Fibroblast of the aortic adventitia (primary cell): ENCODE measurements at regions not wholly inside any gene's neighbourhood (a gene's known extent, or its start where the extent isn't known, plus 50 kb on each side); places are given as distances from the start of the nearest gene placed in this dataset.
A peak's percentile ranks its signal among the peaks of the same experiment; 100 is the strongest.

Experiments
- DNase-seq: peaks from one replicate; pipeline ENCODE4 v3.0.0-alpha.2; 2010; ENCODE audit warnings: low read depth
- H3K4me3 ChIP-seq: 2 replicates; pipeline ENCODE4 v1.5.1; 2011; ENCODE audit warnings: low read depth, mild to moderate bottlenecking, control low read depth, low read length, moderate library complexity
- TF ChIP-seq, protein P1 (sequence below): IDR thresholded peaks from 2 replicates; pipeline ENCODE4 v1.5.1; 2011; ENCODE audit warnings: mild to moderate bottlenecking, low read length, control low read depth, inconsistent platforms; ENCODE audit not compliant: insufficient read depth

GRCh38 chr12:67441736-67442346, 172.7 kb downstream of the CAND1 start:
- DNase-seq = peak; percentile 88
- H3K4me3 ChIP-seq = no peak overlapping the region
- TF ChIP-seq, protein P1, sequence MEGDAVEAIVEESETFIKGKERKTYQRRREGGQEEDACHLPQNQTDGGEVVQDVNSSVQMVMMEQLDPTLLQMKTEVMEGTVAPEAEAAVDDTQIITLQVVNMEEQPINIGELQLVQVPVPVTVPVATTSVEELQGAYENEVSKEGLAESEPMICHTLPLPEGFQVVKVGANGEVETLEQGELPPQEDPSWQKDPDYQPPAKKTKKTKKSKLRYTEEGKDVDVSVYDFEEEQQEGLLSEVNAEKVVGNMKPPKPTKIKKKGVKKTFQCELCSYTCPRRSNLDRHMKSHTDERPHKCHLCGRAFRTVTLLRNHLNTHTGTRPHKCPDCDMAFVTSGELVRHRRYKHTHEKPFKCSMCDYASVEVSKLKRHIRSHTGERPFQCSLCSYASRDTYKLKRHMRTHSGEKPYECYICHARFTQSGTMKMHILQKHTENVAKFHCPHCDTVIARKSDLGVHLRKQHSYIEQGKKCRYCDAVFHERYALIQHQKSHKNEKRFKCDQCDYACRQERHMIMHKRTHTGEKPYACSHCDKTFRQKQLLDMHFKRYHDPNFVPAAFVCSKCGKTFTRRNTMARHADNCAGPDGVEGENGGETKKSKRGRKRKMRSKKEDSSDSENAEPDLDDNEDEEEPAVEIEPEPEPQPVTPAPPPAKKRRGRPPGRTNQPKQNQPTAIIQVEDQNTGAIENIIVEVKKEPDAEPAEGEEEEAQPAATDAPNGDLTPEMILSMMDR = peak; percentile 85

DNA sequence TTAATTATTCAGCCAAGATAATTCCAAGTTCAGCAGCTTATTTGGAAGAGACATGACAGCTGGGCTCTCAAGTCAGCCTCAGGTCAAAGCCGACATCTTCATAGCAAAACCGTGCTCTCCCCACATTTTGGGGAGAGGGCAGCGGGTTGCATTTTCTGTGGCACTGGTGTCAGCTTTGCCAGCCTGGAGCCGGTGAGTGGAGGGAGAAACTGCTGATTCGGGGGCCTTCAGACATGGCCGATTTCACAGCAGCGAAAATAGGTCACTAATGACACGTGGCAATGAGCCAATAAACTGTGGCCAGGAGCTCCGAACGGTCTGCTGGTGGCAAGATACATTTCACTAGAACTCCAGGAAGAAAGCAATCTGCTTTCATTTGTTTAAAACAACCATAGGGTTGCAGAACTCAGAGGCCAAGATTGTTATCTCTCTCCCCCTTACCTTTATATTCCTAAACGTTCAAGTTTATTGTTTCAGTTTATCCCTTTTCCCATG, 173.2 kb downstream of the CAND1 start:
- TF ChIP-seq, protein P1 = no peak
- no peak overlapping the region for H3K4me3 ChIP-seq

GRCh38 chr12:67442896-67443295, 173.7 kb downstream of the CAND1 start:
- DNase-seq = no peak
- TF ChIP-seq, protein P1 = no peak
- no peak overlapping the region for H3K4me3 ChIP-seq

More for the DNA sequence above, 173.2 kb downstream of the CAND1 start:
- no peak for DNase-seq

DNA sequence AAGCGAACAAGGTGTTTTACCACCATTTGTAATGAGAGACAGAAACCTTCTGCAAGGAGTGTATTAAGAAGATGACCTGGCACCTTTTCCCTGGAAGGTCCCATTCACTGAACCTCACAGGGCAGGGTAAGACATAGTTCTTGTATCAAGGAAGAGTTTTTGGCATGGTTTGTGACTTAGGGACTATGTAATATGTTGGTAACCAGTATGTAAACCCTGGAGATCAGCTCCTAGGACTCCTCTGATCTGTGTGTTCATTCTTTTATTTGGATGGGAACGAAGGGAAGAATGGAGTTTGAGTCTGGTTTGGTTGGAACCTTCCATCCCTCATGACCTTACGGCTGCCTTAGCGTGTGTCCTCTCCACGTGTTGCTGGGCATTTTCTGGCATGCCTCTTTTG, 175.4 kb downstream of the CAND1 start:
- TF ChIP-seq, protein P1 = no peak
- no peak overlapping the region for H3K4me3 ChIP-seq
- DNase-seq = no peak

DNA sequence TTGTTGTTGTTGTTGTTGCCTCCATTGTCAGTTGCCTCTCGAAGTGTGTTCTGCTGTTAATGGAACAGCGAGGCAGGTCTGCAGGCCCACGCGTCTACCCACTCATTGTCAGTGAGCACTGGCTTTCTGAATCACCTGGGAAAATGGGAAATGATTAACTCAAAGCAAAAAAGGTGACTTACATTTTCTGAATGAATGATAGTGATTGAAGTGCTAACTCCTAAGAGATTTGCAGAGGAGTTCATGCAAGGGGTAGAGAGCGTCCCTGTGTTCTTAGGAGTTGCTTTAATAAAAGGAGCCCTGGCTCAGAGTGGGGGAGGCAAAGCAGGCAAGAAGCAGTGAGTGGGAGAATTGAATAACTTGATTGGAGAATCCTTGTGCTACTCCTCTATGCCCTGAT, 177.6 kb downstream of the CAND1 start:
- no peak overlapping the region for H3K4me3 ChIP-seq
- DNase-seq = no peak
- TF ChIP-seq, protein P1 = no peak

- no peak for DNase-seq
- TF ChIP-seq, protein P1 = no peak
- H3K4me3 ChIP-seq = no peak overlapping the region
Observed at GRCh38 chr12:67447180-67447579, 178.0 kb downstream of the CAND1 start.

DNA sequence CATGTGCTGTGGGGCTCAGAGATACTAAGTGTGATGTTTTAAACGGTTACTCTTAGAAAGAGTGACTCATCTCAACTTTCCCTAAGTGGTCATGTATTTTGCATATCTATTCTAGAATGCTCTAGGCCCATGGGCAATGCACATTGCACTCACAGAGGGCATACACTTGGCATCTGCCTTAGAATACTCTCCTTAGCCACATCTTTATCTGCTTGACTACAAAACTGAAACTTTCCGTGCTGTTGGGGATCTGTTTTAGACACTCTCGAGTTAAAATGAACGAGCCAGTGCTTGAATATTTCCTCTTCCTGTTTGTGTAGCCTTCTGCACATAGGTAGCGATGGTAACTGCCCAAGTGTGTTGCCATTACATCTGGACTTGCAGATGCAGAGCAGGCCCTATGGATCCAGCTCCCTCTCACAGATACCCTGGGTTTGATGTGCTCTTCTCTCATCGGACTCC, 180.5 kb downstream of the CAND1 start:
- DNase-seq = no peak
- TF ChIP-seq, protein P1 = no peak
- H3K4me3 ChIP-seq = no peak overlapping the region
